ENCODE measurements at regions not wholly inside any gene's neighbourhood (a gene's known extent, or its start where the extent isn't known, plus 50 kb on each side); places are given as distances from the start of the nearest gene placed in this dataset.

DNA sequence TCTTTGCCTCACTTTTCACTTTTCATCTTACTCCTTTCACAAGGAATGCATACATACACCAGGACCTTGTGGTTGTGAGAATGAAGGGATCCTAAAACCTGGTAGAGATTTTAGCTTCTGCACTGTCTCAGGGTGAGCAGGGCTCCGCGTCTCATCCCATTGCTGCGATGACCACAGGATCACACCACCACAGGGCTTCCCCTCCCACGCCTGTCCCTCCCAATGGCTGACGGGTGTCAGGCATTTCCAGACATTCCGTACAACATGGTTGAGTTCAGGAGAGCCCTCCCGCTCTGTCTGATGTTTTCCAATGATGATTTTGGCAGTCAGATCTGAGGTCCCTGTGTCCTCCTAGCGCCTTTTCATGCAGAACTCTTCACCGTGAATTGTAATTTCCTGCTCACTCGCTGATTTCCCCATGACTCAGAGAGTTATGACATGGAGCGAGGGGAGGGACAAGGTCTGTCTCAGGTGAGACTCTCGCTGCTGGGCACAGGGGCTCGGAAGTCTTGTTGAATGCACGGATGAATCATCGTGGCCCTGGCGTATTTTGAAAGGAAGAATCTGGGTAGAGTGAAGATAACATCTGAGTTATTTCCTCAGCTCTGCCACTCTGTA, 102.8 kb downstream of the TEX29 start:
- Mint-ChIP-seq H3K27ac (no peak overlapping the region), H3K4me1 (no peaks in the 10 kb centered on the region), H3K9me3 (no peaks in the 10 kb centered on the region), H3K27me3 (peaks cover 2 to 3% of the 10 kb centered on the region in 2 donors), H3K4me3 (no peak overlapping the region), H3K36me3 (no peaks in the 10 kb centered on the region)
- intact Hi-C loops (cut with micrococcal nuclease), result no loop called here
- CTCF ChIA-PET (ENCODE audit: partially characterized antibody), result no interaction called here
- Histone ChIP-seq H3K36me3 (ENCODE audit: insufficient read depth, low read length) (no peaks in the 10 kb centered on the region), H3K9me3 (ENCODE audit: control insufficient read depth in 1 of 2, low read length in 2 of 2) (no peaks in the 10 kb centered on the region), H3K27me3 (ENCODE audit: insufficient read depth, low read length) (no peaks in the 10 kb centered on the region), H3K4me1 (ENCODE audit: insufficient read depth, low read length) (no peaks in the 10 kb centered on the region), H3K4me3 (ENCODE audit: low read length in 2 of 2) (no peak overlapping the region), H3K27ac (ENCODE audit: low read depth, low read length) (no peak overlapping the region)
- POLR2A ChIA-PET (ENCODE audit: partially characterized antibody), result no interaction called here
- DNase-seq, result no peak

DNA sequence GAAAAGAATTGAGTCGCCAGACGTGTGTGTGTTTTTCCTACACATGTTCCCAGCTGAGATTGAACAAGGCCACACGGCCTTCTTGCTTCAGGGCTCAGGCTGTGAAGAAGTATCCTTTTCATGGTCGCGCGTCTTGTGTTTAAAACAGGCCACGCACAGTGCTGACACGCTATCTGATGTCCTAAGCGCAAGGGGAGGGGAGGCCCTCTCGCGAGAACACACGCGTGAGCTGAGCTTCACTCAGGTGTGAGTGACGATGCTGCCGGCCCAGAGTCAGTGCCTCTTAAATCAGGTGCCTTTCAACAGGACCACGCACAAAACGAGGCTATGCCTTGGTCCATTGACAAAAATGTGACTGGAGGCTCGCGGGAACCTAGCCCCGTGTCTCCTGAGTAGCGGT, 103.7 kb downstream of the TEX29 start:
- no peak for DNase-seq
- intact Hi-C loops (cut with micrococcal nuclease), result no loop called here
- Histone ChIP-seq H3K27me3 (ENCODE audit: insufficient read depth, low read length) (no peaks in the 10 kb centered on the region), H3K36me3 (ENCODE audit: insufficient read depth, low read length) (no peaks in the 10 kb centered on the region), H3K9me3 (ENCODE audit: control insufficient read depth in 1 of 2, low read length in 2 of 2) (no peaks in the 10 kb centered on the region), H3K4me3 (ENCODE audit: low read length in 2 of 2) (no peak overlapping the region), H3K4me1 (ENCODE audit: insufficient read depth, low read length) (no peaks in the 10 kb centered on the region), H3K27ac (ENCODE audit: low read depth, low read length) (no peak overlapping the region)
- Mint-ChIP-seq H3K4me1 (peaks cover 0 to 2% (median under 1%) of the 10 kb centered on the region in 4 donors), H3K27me3 (peaks cover 2 to 3% of the 10 kb centered on the region in 2 donors), H3K4me3 (no peak overlapping the region), H3K9me3 (no peaks in the 10 kb centered on the region), H3K27ac (no peak overlapping the region), H3K36me3 (no peaks in the 10 kb centered on the region)
- ChIA-PET CTCF (ENCODE audit: partially characterized antibody) (no interaction called here), POLR2A (ENCODE audit: partially characterized antibody) (no interaction called here)

GRCh38 chr13:111425326-111425725, 104.9 kb downstream of the TEX29 start:
- Mint-ChIP-seq H3K4me1 (peaks cover 0 to 7% (median under 1%) of the 10 kb centered on the region in 4 donors), H3K9me3 (no peaks in the 10 kb centered on the region), H3K27me3 (peaks cover 2 to 3% of the 10 kb centered on the region in 2 donors), H3K36me3 (no peaks in the 10 kb centered on the region), H3K27ac (no peak overlapping the region), H3K4me3 (no peak overlapping the region)
- Histone ChIP-seq H3K36me3 (ENCODE audit: insufficient read depth, low read length) (no peaks in the 10 kb centered on the region), H3K4me3 (ENCODE audit: low read length in 2 of 2) (no peak overlapping the region), H3K9me3 (ENCODE audit: control insufficient read depth in 1 of 2, low read length in 2 of 2) (no peaks in the 10 kb centered on the region), H3K27me3 (ENCODE audit: insufficient read depth, low read length) (no peaks in the 10 kb centered on the region), H3K4me1 (ENCODE audit: insufficient read depth, low read length) (no peaks in the 10 kb centered on the region), H3K27ac (ENCODE audit: low read depth, low read length) (no peak overlapping the region)
- POLR2A ChIA-PET (ENCODE audit: partially characterized antibody), result no interaction called here
- intact Hi-C loops (cut with micrococcal nuclease), result no loop called here
- DNase-seq, result no peak
- CTCF ChIA-PET (ENCODE audit: partially characterized antibody), result interaction anchor here (1.5 kb wide), 1 partner anchor 19 kb away, joined by 3 read pairs; no protein-coding TSS in a partner anchor

DNA sequence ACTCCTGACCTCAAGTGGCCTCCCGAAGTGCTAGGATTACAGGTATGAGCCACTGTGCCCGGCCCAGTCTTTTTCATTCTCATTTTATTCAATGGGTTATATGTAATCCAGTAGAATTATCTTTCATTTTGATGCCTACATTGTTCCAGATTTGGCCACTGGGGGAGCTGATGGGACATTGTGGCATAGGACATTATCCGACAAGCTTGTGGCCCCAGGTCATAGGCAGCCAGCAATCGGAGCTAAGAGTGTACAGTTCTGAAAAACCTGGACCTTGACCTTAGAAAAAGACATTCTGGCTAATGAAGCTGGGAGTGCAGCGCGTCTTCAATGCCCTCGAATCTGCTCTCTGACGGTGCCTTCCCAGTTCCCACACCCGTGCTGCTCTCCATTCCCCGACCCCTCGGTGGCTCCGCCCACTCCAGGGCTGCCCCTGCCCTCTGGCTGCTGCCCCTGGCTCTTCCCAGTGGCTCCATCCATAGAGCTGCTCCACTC, 108.7 kb downstream of the TEX29 start:
- ChIA-PET POLR2A (ENCODE audit: partially characterized antibody) (no interaction called here), CTCF (ENCODE audit: partially characterized antibody) (interaction anchor here (1.0 to 1.8 kb wide), 6 partner anchors 9 to 362 kb away, joined by 3 to 5 read pairs (median 4); no protein-coding TSS in a partner anchor)
- peak in 3 of 5 donors; percentile 8 to 19 (median 9) for DNase-seq
- peaks cover 0 to 5% (median 0%) of the 10 kb centered on the region in 8 donors for H3K9me3 Mint-ChIP-seq
- peak overlapping the region in 2 of 8 donors; percentile 10 to 40 for H3K4me3 Mint-ChIP-seq
- peaks cover 0 to 7% (median under 1%) of the 10 kb centered on the region in 4 donors for H3K4me1 Mint-ChIP-seq
- Histone ChIP-seq H3K4me1 (ENCODE audit: insufficient read depth, low read length) (no peaks in the 10 kb centered on the region), H3K36me3 (ENCODE audit: insufficient read depth, low read length) (no peaks in the 10 kb centered on the region), H3K27ac (ENCODE audit: low read depth, low read length) (no peak overlapping the region), H3K27me3 (ENCODE audit: insufficient read depth, low read length) (no peaks in the 10 kb centered on the region), H3K4me3 (ENCODE audit: low read length in 2 of 2) (no peak overlapping the region), H3K9me3 (ENCODE audit: control insufficient read depth in 1 of 2, low read length in 2 of 2) (no peaks in the 10 kb centered on the region)
- intact Hi-C loops (cut with micrococcal nuclease), result no loop called here
- peaks cover 8 to 12% of the 10 kb centered on the region in 2 donors for H3K27me3 Mint-ChIP-seq
- H3K27ac Mint-ChIP-seq, result no peak overlapping the region
- H3K36me3 Mint-ChIP-seq, result no peaks in the 10 kb centered on the region

DNA sequence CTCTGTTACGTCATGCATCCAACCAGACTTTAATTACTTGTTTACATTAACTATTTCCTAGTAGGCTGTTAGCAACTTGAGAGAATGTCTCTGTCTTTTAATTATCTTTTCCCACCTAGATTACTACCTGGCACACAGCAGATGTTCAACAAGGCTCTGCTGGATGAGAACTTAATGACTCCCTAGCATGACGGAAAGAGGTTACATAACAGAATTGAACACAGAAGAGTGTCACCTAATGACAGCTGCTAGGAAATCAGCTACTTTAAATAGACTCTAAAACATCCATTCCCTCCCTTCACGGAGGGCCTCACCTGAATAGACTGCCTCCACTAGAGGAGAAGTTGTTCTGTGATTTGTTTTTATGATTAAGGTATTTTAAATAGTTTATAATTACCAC, 110.8 kb downstream of the TEX29 start:
- no peaks in the 10 kb centered on the region for H3K4me1 ChIP-seq (ENCODE audit: insufficient read depth, low read length)
- no peak for DNase-seq
- H3K4me3 ChIP-seq (ENCODE audit: low read length in 2 of 2), result no peak overlapping the region
- Mint-ChIP-seq H3K27ac (no peak overlapping the region), H3K27me3 (peaks cover 13 to 16% of the 10 kb centered on the region in 2 donors), H3K4me1 (peaks cover 0 to 7% (median under 1%) of the 10 kb centered on the region in 4 donors), H3K4me3 (no peak overlapping the region), H3K9me3 (peaks cover 0 to 9% (median 0%) of the 10 kb centered on the region in 8 donors), H3K36me3 (no peaks in the 10 kb centered on the region)
- no peaks in the 10 kb centered on the region for H3K36me3 ChIP-seq (ENCODE audit: insufficient read depth, low read length)
- H3K27ac ChIP-seq (ENCODE audit: low read depth, low read length), result no peak overlapping the region
- ChIA-PET POLR2A (ENCODE audit: partially characterized antibody) (no interaction called here), CTCF (ENCODE audit: partially characterized antibody) (no interaction called here)
- no peaks in the 10 kb centered on the region for H3K27me3 ChIP-seq (ENCODE audit: insufficient read depth, low read length)
- no peaks in the 10 kb centered on the region for H3K9me3 ChIP-seq (ENCODE audit: control insufficient read depth in 1 of 2, low read length in 2 of 2)
- intact Hi-C loops (cut with micrococcal nuclease), result no loop called here

DNA sequence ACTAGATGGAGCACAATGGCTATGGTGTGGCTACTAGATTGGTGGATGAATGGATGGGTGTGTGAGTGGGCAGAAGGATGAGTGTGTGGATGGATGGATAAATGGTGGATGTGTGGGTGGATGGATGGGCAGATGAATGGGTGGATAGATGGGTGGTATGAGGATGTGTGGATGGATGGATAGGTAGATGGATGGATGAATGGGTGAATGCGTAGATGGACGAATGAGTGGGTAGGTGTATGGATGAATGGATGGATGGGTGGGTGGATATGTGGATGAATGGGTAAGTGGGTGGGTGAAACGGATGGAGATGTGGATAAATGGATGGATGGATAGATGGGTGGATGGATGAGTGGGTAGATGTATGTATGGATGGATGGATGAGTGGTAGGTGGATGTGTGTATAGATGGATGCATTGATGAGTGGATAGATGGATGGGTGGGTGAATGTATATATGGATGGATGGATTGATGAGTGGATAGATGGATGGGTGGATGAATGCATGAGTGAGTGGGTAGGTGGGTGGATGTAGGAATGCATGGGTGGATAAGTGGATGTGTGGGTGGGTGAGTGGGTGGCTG, 114.2 kb downstream of the TEX29 start:
- Mint-ChIP-seq H3K4me1 (no peaks in the 10 kb centered on the region), H3K9me3 (peaks cover 0 to 9% (median 0%) of the 10 kb centered on the region in 8 donors), H3K36me3 (no peaks in the 10 kb centered on the region), H3K27ac (no peak overlapping the region), H3K4me3 (peak overlapping the region in 1 of 8 donors; percentile 22), H3K27me3 (peaks cover 10 to 23% of the 10 kb centered on the region in 2 donors)
- Histone ChIP-seq H3K9me3 (ENCODE audit: control insufficient read depth in 1 of 2, low read length in 2 of 2) (no peaks in the 10 kb centered on the region), H3K27me3 (ENCODE audit: insufficient read depth, low read length) (no peaks in the 10 kb centered on the region), H3K4me1 (ENCODE audit: insufficient read depth, low read length) (no peaks in the 10 kb centered on the region), H3K36me3 (ENCODE audit: insufficient read depth, low read length) (no peaks in the 10 kb centered on the region), H3K4me3 (ENCODE audit: low read length in 2 of 2) (no peak overlapping the region), H3K27ac (ENCODE audit: low read depth, low read length) (no peak overlapping the region)
- intact Hi-C loops (cut with micrococcal nuclease), result no loop called here
- ChIA-PET CTCF (ENCODE audit: partially characterized antibody) (no interaction called here), POLR2A (ENCODE audit: partially characterized antibody) (no interaction called here)
- no peak for DNase-seq

DNA sequence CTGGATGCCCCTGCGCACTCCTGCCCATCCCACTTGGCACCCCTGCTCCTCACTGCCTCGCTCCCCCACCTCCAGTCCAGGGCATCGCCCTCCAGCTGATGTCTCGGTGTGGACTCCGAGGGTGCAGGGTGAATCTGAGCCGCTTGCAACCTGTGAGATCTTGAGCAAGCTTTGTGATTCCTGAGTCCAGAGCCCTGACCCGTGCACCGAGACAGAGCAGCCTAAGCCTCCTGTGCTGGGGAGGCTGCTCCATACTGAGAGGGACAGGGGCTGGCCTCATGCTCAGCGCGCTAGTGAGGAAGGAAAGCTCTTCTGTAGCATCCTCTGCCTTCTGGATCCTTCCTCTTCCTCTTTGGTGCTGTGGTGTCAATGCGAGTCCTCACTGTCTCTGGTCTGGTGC, 116.0 kb downstream of the TEX29 start:
- no peak for DNase-seq
- Mint-ChIP-seq H3K27me3 (peaks cover 12 to 16% of the 10 kb centered on the region in 2 donors), H3K9me3 (peaks cover 0 to 6% (median 0%) of the 10 kb centered on the region in 8 donors), H3K4me1 (no peaks in the 10 kb centered on the region), H3K4me3 (no peak overlapping the region), H3K36me3 (no peaks in the 10 kb centered on the region), H3K27ac (no peak overlapping the region)
- no peaks in the 10 kb centered on the region for H3K4me1 ChIP-seq (ENCODE audit: insufficient read depth, low read length)
- intact Hi-C loops (cut with micrococcal nuclease), result no loop called here
- POLR2A ChIA-PET (ENCODE audit: partially characterized antibody), result no interaction called here
- H3K4me3 ChIP-seq (ENCODE audit: low read length in 2 of 2), result no peak overlapping the region
- H3K27ac ChIP-seq (ENCODE audit: low read depth, low read length), result no peak overlapping the region
- no peaks in the 10 kb centered on the region for H3K27me3 ChIP-seq (ENCODE audit: insufficient read depth, low read length)
- no peaks in the 10 kb centered on the region for H3K9me3 ChIP-seq (ENCODE audit: control insufficient read depth in 1 of 2, low read length in 2 of 2)
- H3K36me3 ChIP-seq (ENCODE audit: insufficient read depth, low read length), result no peaks in the 10 kb centered on the region
- CTCF ChIA-PET (ENCODE audit: partially characterized antibody), result no interaction called here
